H1 (cell line): ENCODE measurements at regions not wholly inside any gene's neighbourhood (a gene's known extent, or its start where the extent isn't known, plus 50 kb on each side); places are given as distances from the start of the nearest gene placed in this dataset.

ENCODE experiments used
- CTCF ChIA-PET: fragments of 300-600 bp; sonication (Branson Sonifier 250); formaldehyde crosslinking; loops from one replicate; lab custom pipeline; 2021; ENCODE audit not compliant: partially characterized antibody; lab: Charles Lee
- POLR2A ChIA-PET: fragments of 300-600 bp; sonication (Branson Sonifier 250); formaldehyde crosslinking; loops from one replicate; lab custom pipeline; 2021; ENCODE audit warnings: inconsistent platforms; ENCODE audit not compliant: partially characterized antibody; lab: Charles Lee
- DNase-seq, 2 experiments: peaks; one replicate each; pipeline versions ENCODE4 v3.0.0 to v3.0.0-alpha.2; 2010 to 2022; ENCODE audit warnings: low spot score in 2 of 2, low read depth in 1 of 2, mixed read lengths in 1 of 2
- FAIRE-seq: peaks from 2 replicates; lab custom pipeline; 2011; peaks lifted over from hg19 to GRCh38; lab: Jason Lieb, UNC
- H2AFZ ChIP-seq: 2 replicates; pipeline ENCODE4 v1.8.1; 2012; ENCODE audit warnings: low read length, inconsistent platforms
- H2AK5ac ChIP-seq: 2 replicates; pipeline ENCODE4 v1.6.1; 2013; ENCODE audit warnings: low read depth, low read length
- H2BK120ac ChIP-seq: replicated peaks from 2 replicates; pipeline ENCODE3; 2013; ENCODE audit warnings: low read depth, low read length, inconsistent platforms
- H2BK12ac ChIP-seq: 2 replicates; pipeline ENCODE4 v1.6.1; 2013; ENCODE audit warnings: low read depth, low read length
- H2BK15ac ChIP-seq: 2 replicates; pipeline ENCODE4 v1.6.1; 2013; ENCODE audit warnings: low read length
- H2BK20ac ChIP-seq: 2 replicates; pipeline ENCODE4 v1.6.1; 2013; ENCODE audit warnings: low read length
- H2BK5ac ChIP-seq: 2 replicates; pipeline ENCODE4 v1.6.1; 2013; ENCODE audit warnings: low read depth, low read length
- H3K14ac ChIP-seq: 2 replicates; pipeline ENCODE4 v1.6.1; 2013; ENCODE audit warnings: inconsistent platforms; ENCODE audit not compliant: insufficient read length
- H3K18ac ChIP-seq: 2 replicates; pipeline ENCODE4 v1.6.1; 2013; ENCODE audit warnings: low read length; ENCODE audit errors: extremely low read depth
- H3K23ac ChIP-seq: 2 replicates; pipeline ENCODE4 v1.6.1; 2013; ENCODE audit warnings: inconsistent platforms; ENCODE audit not compliant: insufficient read length
- H3K23me2 ChIP-seq: 2 replicates; pipeline ENCODE4 v1.6.1; 2013; ENCODE audit warnings: low read depth, low read length
- H3K27ac ChIP-seq: 2 replicates; pipeline ENCODE4 v1.6.1; 2011; ENCODE audit warnings: low read depth, low read length, inconsistent platforms
- H3K27me3 ChIP-seq, 4 experiments: replicated peaks in 1 of 4; 1 replicate in 1 of 4; 2 replicates in 3 of 4; pipeline versions ENCODE4 v1.6.1 to v1.8.1; 2011 to 2013; ENCODE audit warnings: low read length in 3 of 4, mild to moderate bottlenecking in 3 of 4, inconsistent platforms in 2 of 4, mixed read lengths in 2 of 4, moderate library complexity in 1 of 4; ENCODE audit not compliant: control insufficient read depth in 3 of 4, insufficient read depth in 3 of 4; ENCODE audit errors: extremely low read depth in 1 of 4
- H3K36me3 ChIP-seq, 4 experiments: 2 replicates each; pipeline versions ENCODE4 v1.6.1 to v1.8.1; 2011 to 2013; ENCODE audit warnings: mild to moderate bottlenecking in 4 of 4, low read length in 3 of 4, moderate library complexity in 2 of 4, control low read depth in 1 of 4, inconsistent platforms in 1 of 4; ENCODE audit not compliant: insufficient read depth in 4 of 4, control insufficient read depth in 2 of 4
- H3K4ac ChIP-seq: replicated peaks from 2 replicates; pipeline ENCODE3; 2013; ENCODE audit warnings: low read length, low read depth, mixed read lengths, inconsistent platforms; ENCODE audit not compliant: insufficient read length
- H3K4me1 ChIP-seq, 4 experiments: replicated peaks in 1 of 4; 1 replicate in 1 of 4; 2 replicates in 3 of 4; pipeline versions ENCODE4 v1.6.1 to v1.8.1; 2011 to 2013; ENCODE audit warnings: low read length in 3 of 4, inconsistent platforms in 2 of 4, mixed read lengths in 1 of 4; ENCODE audit not compliant: insufficient read depth in 4 of 4, control insufficient read depth in 3 of 4
- H3K4me2 ChIP-seq, 2 experiments: 2 replicates each; pipeline versions ENCODE4 v1.6.1 to v1.8.1; 2011 to 2013; ENCODE audit warnings: low read depth in 2 of 2, low read length in 2 of 2, control low read depth in 1 of 2, inconsistent platforms in 1 of 2, mild to moderate bottlenecking in 1 of 2; ENCODE audit not compliant: insufficient read depth in 1 of 2
- H3K4me3 ChIP-seq, 4 experiments: fragments of 200-600, 300-600 bp in 1 of 4; sonication (generic), shearing (Covaris generic), sonication (Bioruptor Twin) in 1 of 4; 2 replicates each; pipeline versions ENCODE4 v1.5.1 to v1.8.1; 2011 to 2016; ENCODE audit warnings: low read length in 4 of 4, low read depth in 3 of 4, control low read depth in 2 of 4, inconsistent platforms in 2 of 4, mild to moderate bottlenecking in 2 of 4, mixed read lengths in 1 of 4, moderate library complexity in 1 of 4; ENCODE audit not compliant: insufficient read depth in 2 of 4; ENCODE audit errors: extremely low read depth in 1 of 4
- H3K56ac ChIP-seq: replicated peaks from 2 replicates; pipeline ENCODE3; 2013; ENCODE audit warnings: low read depth, mild to moderate bottlenecking, mixed read lengths, low read length, inconsistent platforms; ENCODE audit not compliant: insufficient read length
- H3K79me1 ChIP-seq: 2 replicates; pipeline ENCODE4 v1.6.1; 2013; ENCODE audit warnings: low read depth, low read length, control low read depth
- H3K79me2 ChIP-seq, 2 experiments: 2 replicates each; pipeline versions ENCODE4 v1.6.1 to v1.8.1; 2012 to 2013; ENCODE audit warnings: low read length in 2 of 2, mild to moderate bottlenecking in 2 of 2, inconsistent platforms in 1 of 2; ENCODE audit not compliant: insufficient read depth in 2 of 2, control insufficient read depth in 1 of 2
- H3K9ac ChIP-seq, 4 experiments: replicated peaks in 1 of 4; 1 replicate in 1 of 4; 2 replicates in 3 of 4; pipeline versions ENCODE4 v1.6.1 to v1.8.1; 2011 to 2013; ENCODE audit warnings: low read depth in 3 of 4, low read length in 3 of 4, control low read depth in 2 of 4, mild to moderate bottlenecking in 2 of 4, moderate library complexity in 2 of 4, inconsistent platforms in 1 of 4; ENCODE audit errors: extremely low read depth in 1 of 4
- H3K9me3 ChIP-seq, 2 experiments: 2 replicates each; pipeline versions ENCODE4 v1.6.1 to v1.8.1; 2012 to 2013; ENCODE audit warnings: mild to moderate bottlenecking in 2 of 2, moderate library complexity in 2 of 2, control low read depth in 1 of 2, inconsistent platforms in 1 of 2, low read depth in 1 of 2, low read length in 1 of 2, mixed read lengths in 1 of 2; ENCODE audit not compliant: insufficient read depth in 2 of 2
- H4K20me1 ChIP-seq, 2 experiments: replicated peaks in 1 of 2; 2 replicates each; pipeline versions ENCODE3 to v1.8.1; 2011 to 2013; ENCODE audit warnings: inconsistent platforms in 2 of 2, low read length in 2 of 2, mild to moderate bottlenecking in 1 of 2; ENCODE audit not compliant: insufficient read depth in 2 of 2, control insufficient read depth in 1 of 2
- H4K5ac ChIP-seq: 2 replicates; pipeline ENCODE4 v1.6.1; 2013; ENCODE audit warnings: low read length, low read depth, mixed read lengths, inconsistent platforms; ENCODE audit not compliant: insufficient read length
- H4K8ac ChIP-seq: 2 replicates; pipeline ENCODE4 v1.8.0; 2013; ENCODE audit warnings: mild to moderate bottlenecking, moderate library complexity, low read length, inconsistent platforms; ENCODE audit not compliant: insufficient read depth; ENCODE audit errors: extremely low read depth
- H4K91ac ChIP-seq: replicated peaks from 2 replicates; pipeline ENCODE3; 2013; ENCODE audit warnings: low read length, mixed read lengths, inconsistent platforms; ENCODE audit not compliant: insufficient read length
- ASH2L ChIP-seq: fragments of 200-600, 300-600 bp; sonication (generic); IDR thresholded peaks from one replicate; pipeline ENCODE4 v1.7.1; 2017; ENCODE audit warnings: low read length
- BACH1 ChIP-seq: IDR thresholded peaks from 2 replicates; pipeline ENCODE4 v1.6.1; 2012; ENCODE audit warnings: low read length, improper control_type of control experiment
- CBX5 ChIP-seq: fragments of 300-800, 300-1000 bp; sonication (generic); IDR thresholded peaks from 2 replicates; pipeline ENCODE4 v1.7.1; 2016; ENCODE audit warnings: antibody characterized with exemption, low read length, low read depth
- CEBPB ChIP-seq: IDR thresholded peaks from 2 replicates; pipeline ENCODE4 v1.6.1; 2012; ENCODE audit warnings: low read depth, low read length
- CREB1 ChIP-seq: IDR thresholded peaks from 2 replicates; pipeline ENCODE4 v1.6.1; 2012; ENCODE audit warnings: inconsistent platforms
- FOSL1 ChIP-seq: IDR thresholded peaks from 2 replicates; pipeline ENCODE4 v1.6.1; 2011; ENCODE audit warnings: mild to moderate bottlenecking, low read depth, low read length, moderate library complexity; ENCODE audit not compliant: insufficient read depth
- KDM1A ChIP-seq: fragments of 200-600, 300-600 bp; sonication (generic); IDR thresholded peaks from 2 replicates; pipeline ENCODE4 v1.7.1; 2016; ENCODE audit warnings: mild to moderate bottlenecking, low read length, borderline replicate concordance
- KDM5A ChIP-seq: fragments of 200-600 bp; IDR thresholded peaks from 2 replicates; pipeline ENCODE4 v1.7.1; 2012; ENCODE audit warnings: mild to moderate bottlenecking, low read length, inconsistent platforms, mixed read lengths
- NANOG ChIP-seq: IDR thresholded peaks from 2 replicates; pipeline ENCODE4 v1.6.1; 2011; ENCODE audit warnings: low read length, low read depth, mild to moderate bottlenecking, inconsistent platforms; ENCODE audit not compliant: insufficient read depth, poor library complexity, severe bottlenecking
- NRF1 ChIP-seq: IDR thresholded peaks from 2 replicates; pipeline ENCODE4 v1.6.1; 2011; ENCODE audit warnings: mild to moderate bottlenecking, low read depth, low read length, improper control_type of control experiment
- RFX5 ChIP-seq: IDR thresholded peaks from 2 replicates; pipeline ENCODE4 v1.6.1; 2011; ENCODE audit warnings: low read depth, low read length, improper control_type of control experiment, borderline replicate concordance
- RNF2 ChIP-seq: fragments of 200-900, 300-1000 bp; sonication (generic); IDR thresholded peaks from 2 replicates; pipeline ENCODE4 v1.7.1; 2016; ENCODE audit warnings: borderline replicate concordance, low read depth, mild to moderate bottlenecking, antibody characterized with exemption, low read length; ENCODE audit not compliant: poor library complexity, severe bottlenecking; ENCODE audit errors: missing control alignments
- SAP30 ChIP-seq: fragments of 300-600 bp; sonication (generic); IDR thresholded peaks from 2 replicates; pipeline ENCODE4 v1.7.1; 2012; ENCODE audit warnings: low read length, moderate library complexity, mild to moderate bottlenecking, inconsistent platforms; ENCODE audit not compliant: insufficient read depth, insufficient replicate concordance
- WGBS, 2 experiments: shearing (Covaris generic) in 1 of 2; methylation state at CpG; one replicate each; pipeline versions ENCODE4 v1.1.6 to v1.1.7; 2013 to 2015; ENCODE audit warnings: low lambda C conversion rate in 2 of 2, mixed read lengths in 2 of 2, inconsistent platforms in 1 of 2, low coverage in 1 of 2, missing lambda C conversion rate in 1 of 2; ENCODE audit not compliant: insufficient replicate concordance in 2 of 2, insufficient coverage in 1 of 2, insufficient read length in 1 of 2; ENCODE audit errors: extremely low coverage in 1 of 2, missing lambda C conversion rate in 1 of 2; 5-methylcytosine and 5-hydroxymethylcytosine counted together
- TF ChIP-seq, protein P1 (sequence below): IDR thresholded peaks from 2 replicates; pipeline ENCODE4 v1.6.1; 2011; ENCODE audit warnings: low read length, improper control_type of control experiment

DNA sequence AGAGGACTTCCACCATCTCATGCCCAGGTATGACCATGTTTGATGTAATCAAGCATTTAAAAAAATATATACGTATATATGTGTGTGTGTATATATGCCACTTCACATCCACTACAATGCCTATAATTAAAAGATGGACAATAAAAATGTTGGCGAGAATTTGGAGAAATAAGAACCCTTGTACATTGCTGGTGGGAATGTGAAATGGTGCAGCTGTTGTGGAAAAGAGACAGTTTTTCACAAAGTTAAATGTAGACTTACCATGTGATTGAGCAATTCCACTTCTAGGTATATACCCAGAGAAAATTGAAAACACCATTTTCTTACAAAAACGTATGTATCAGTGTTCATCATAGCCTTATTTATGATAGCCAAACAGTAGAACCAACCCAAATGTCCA is 229.2 kb upstream of the WWC1 start:
- Histone ChIP-seq H2BK20ac (no peak overlapping the region), H2BK5ac (no peak overlapping the region), H3K4me3 (no peak overlapping the region), H3K9me3 (peaks cover 7 to 8% of the 10 kb centered on the region in 2 experiments; a peak in 2 of 4 replicates), H2BK15ac (no peak overlapping the region), H4K20me1 (no peaks in the 10 kb centered on the region), H2AFZ (no peak overlapping the region), H3K27me3 (no peaks in the 10 kb centered on the region; a peak in 1 of 7 replicates), H3K79me2 (no peaks in the 10 kb centered on the region), H2BK12ac (no peak overlapping the region), H4K8ac (no peak overlapping the region), H2AK5ac (no peak overlapping the region), H4K91ac (no peak overlapping the region), H4K5ac (no peak overlapping the region), H3K4me1 (peaks cover 0 to 6% (median under 1%) of the 10 kb centered on the region in 4 experiments; a peak in 2 of 7 replicates), H3K56ac (no peak overlapping the region), H3K23me2 (no peaks in the 10 kb centered on the region), H3K14ac (no peak overlapping the region), H3K4ac (no peak overlapping the region), H3K27ac (no peak overlapping the region), H3K4me2 (no peak overlapping the region), H3K36me3 (no peaks in the 10 kb centered on the region; a peak in 1 of 8 replicates), H3K9ac (no peak overlapping the region), H2BK120ac (no peak overlapping the region), H3K23ac (no peak overlapping the region), H3K79me1 (no peaks in the 10 kb centered on the region), H3K18ac (no peak overlapping the region)
- no peak for DNase-seq
- TF ChIP-seq KDM1A (no peak), ASH2L (no peak), NANOG (no peak), CEBPB (no peak), RFX5 (no peak), CBX5 (no peak), BACH1 (no peak), RNF2 (no peak), KDM5A (no peak), NRF1 (no peak), FOSL1 (no peak), CREB1 (no peak), SAP30 (no peak)
- TF ChIP-seq, protein P1, sequence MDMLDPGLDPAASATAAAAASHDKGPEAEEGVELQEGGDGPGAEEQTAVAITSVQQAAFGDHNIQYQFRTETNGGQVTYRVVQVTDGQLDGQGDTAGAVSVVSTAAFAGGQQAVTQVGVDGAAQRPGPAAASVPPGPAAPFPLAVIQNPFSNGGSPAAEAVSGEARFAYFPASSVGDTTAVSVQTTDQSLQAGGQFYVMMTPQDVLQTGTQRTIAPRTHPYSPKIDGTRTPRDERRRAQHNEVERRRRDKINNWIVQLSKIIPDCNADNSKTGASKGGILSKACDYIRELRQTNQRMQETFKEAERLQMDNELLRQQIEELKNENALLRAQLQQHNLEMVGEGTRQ: no peak
- no peak for FAIRE-seq
- WGBS, 2 experiments: 90% methylated on average over 3 of the region's 3 CpGs; no CpG with 5 or more reads in 1 of the 2 experiments
- POLR2A ChIA-PET: no interaction called here
- CTCF ChIA-PET: interaction anchor here (0.6 kb wide), 1 partner anchor 14 kb away, joined by 3 read pairs; no protein-coding TSS in a partner anchor
